ENCODE measurements at regions not wholly inside any gene's neighbourhood (a gene's known extent, or its start where the extent isn't known, plus 50 kb on each side); places are given as distances from the start of the nearest gene placed in this dataset.

- DNase-seq (ENCODE audit: low read depth): no peak
- H3K4me3 ChIP-seq (ENCODE audit: low read depth, low read length): no peak overlapping the region
- TF ChIP-seq MYC (IDR thresholded peaks at IDR 0.05; ENCODE audit: low read depth, low read length) (no peak), POLR2A (IDR thresholded peaks at IDR 0.05; ENCODE audit: extremely low read depth, insufficient read length) (no peak), CTCF (IDR thresholded peaks at IDR 0.05; ENCODE audit: low read depth, low read length) (no peak)
- TF ChIP-seq, protein P1, sequence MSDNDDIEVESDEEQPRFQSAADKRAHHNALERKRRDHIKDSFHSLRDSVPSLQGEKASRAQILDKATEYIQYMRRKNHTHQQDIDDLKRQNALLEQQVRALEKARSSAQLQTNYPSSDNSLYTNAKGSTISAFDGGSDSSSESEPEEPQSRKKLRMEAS (IDR thresholded peaks at IDR 0.05; ENCODE audit: low read depth, low read length): no peak
Measured at GRCh38 chr14:82445810-82446570, 912.3 kb upstream of the SEL1L start.

GRCh38 chr14:82447586-82447985 is 913.9 kb upstream of the SEL1L start:
- TF ChIP-seq, protein P1 (IDR thresholded peaks at IDR 0.05; ENCODE audit: low read depth, low read length): no peak
- TF ChIP-seq CTCF (IDR thresholded peaks at IDR 0.05; ENCODE audit: low read depth, low read length) (no peak), POLR2A (IDR thresholded peaks at IDR 0.05; ENCODE audit: extremely low read depth, insufficient read length) (no peak), MYC (IDR thresholded peaks at IDR 0.05; ENCODE audit: low read depth, low read length) (no peak)
- H3K4me3 ChIP-seq (ENCODE audit: low read depth, low read length): no peak overlapping the region
- no peak for DNase-seq (ENCODE audit: low read depth)

DNA sequence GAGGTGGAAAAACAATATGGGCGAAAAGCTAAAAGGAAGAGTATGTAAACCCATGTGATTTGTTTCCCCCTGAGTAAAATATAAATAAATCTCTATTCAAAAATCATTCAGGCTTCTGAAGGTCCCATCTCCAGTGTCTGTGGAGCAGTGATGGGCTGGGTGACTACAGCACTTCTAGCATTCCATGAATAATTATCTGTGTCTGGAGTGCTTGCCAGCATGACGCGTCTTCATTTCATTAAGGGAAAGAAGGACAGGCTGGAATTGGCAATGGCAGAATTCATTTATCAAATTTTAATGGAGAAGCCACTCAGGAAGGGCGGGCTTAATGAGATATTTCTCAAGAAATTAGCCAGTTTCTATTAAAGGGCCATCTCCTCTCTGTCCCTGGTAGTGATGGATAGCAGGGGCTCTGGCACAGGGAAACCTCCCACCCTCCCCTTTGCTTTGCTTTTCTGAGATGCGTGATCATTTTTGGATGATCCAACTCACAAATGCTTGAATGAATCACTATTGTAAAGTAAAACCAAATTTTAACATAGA is 916.3 kb upstream of the SEL1L start:
- TF ChIP-seq MYC (IDR thresholded peaks at IDR 0.05; ENCODE audit: low read depth, low read length): no peak

GRCh38 chr14:82451675-82452074 is 918.0 kb upstream of the SEL1L start:
- DNase-seq (ENCODE audit: low read depth): no peak
- no peak overlapping the region for H3K4me3 ChIP-seq (ENCODE audit: low read depth, low read length)
- TF ChIP-seq POLR2A (IDR thresholded peaks at IDR 0.05; ENCODE audit: extremely low read depth, insufficient read length) (no peak), CTCF (IDR thresholded peaks at IDR 0.05; ENCODE audit: low read depth, low read length) (no peak), MYC (IDR thresholded peaks at IDR 0.05; ENCODE audit: low read depth, low read length) (no peak)
- TF ChIP-seq, protein P1 (IDR thresholded peaks at IDR 0.05; ENCODE audit: low read depth, low read length): no peak

More for the DNA sequence above, 916.3 kb upstream of the SEL1L start:
- DNase-seq (ENCODE audit: low read depth): no peak
- no peak overlapping the region for H3K4me3 ChIP-seq (ENCODE audit: low read depth, low read length)

- no peak for DNase-seq (ENCODE audit: low read depth)
- TF ChIP-seq, protein P1 (IDR thresholded peaks at IDR 0.05; ENCODE audit: low read depth, low read length): no peak
- TF ChIP-seq POLR2A (IDR thresholded peaks at IDR 0.05; ENCODE audit: extremely low read depth, insufficient read length): no peak
- no peak for TF ChIP-seq MYC (IDR thresholded peaks at IDR 0.05; ENCODE audit: low read depth, low read length)
- TF ChIP-seq CTCF (IDR thresholded peaks at IDR 0.05; ENCODE audit: low read depth, low read length): no peak
- H3K4me3 ChIP-seq (ENCODE audit: low read depth, low read length): no peak overlapping the region
Measured at GRCh38 chr14:82482345-82482744, 948.7 kb upstream of the SEL1L start.

DNA sequence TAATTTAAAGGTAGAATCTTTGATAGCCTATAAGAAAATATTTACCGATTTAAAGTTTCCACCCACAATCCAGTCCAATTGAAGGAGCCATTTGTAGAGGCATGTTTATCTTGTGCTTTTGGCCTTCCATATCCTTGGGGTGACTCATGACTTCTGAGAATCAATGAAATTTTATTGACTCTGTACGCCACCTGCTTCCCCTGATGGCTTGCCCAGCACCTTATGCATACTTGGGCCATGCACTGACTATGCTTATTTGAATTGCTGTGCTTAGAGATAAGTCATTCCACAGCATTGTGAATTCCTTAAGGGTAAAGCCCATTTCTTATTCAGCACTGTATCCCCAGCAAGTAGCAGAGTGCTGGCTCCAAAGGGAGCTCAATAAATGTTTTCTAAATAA is 954.8 kb upstream of the SEL1L start:
- TF ChIP-seq, protein P1 (IDR thresholded peaks at IDR 0.05; ENCODE audit: low read depth, low read length): no peak
- TF ChIP-seq POLR2A (IDR thresholded peaks at IDR 0.05; ENCODE audit: extremely low read depth, insufficient read length) (no peak), MYC (IDR thresholded peaks at IDR 0.05; ENCODE audit: low read depth, low read length) (no peak), CTCF (IDR thresholded peaks at IDR 0.05; ENCODE audit: low read depth, low read length) (no peak)
- DNase-seq (ENCODE audit: low read depth): no peak
- no peak overlapping the region for H3K4me3 ChIP-seq (ENCODE audit: low read depth, low read length)

Data from NB4 (cell line).